GM12878 (cell line): ENCODE measurements at regions not wholly inside any gene's neighbourhood (a gene's known extent, or its start where the extent isn't known, plus 50 kb on each side); places are given as distances from the start of the nearest gene placed in this dataset.

Experiments used
- ATAC-seq: fragments of 200-7000 bp; cut with Tn5 transposase; 3 replicates; pipeline ENCODE4 v1.9.1; 2020; ENCODE audit warnings: mild to moderate bottlenecking, moderate library complexity
- BruUV-seq: library from RNA; stranded (reverse); fragments of 400-500 nt; replicated peaks from 2 replicates; lab custom pipeline; 2021; lab: Mats Ljungman, UMichigan
- CTCF ChIA-PET: fragments of 300-600 bp; sonication (Branson Sonifier 250); formaldehyde crosslinking; extraction: SDS; loops from one replicate; lab custom pipeline; 2021; ENCODE audit warnings: inconsistent platforms; lab: Yijun Ruan, JAX
- POLR2A ChIA-PET: fragments of 350-600 bp; formaldehyde crosslinking; extraction: SDS; loops from one replicate; lab custom pipeline; 2021; ENCODE audit warnings: inconsistent platforms; lab: Charles Lee
- RAD21 ChIA-PET: fragments of 300-600 bp; sonication (Branson Sonifier 250); formaldehyde crosslinking; loops from one replicate; lab custom pipeline; 2023; ENCODE audit warnings: antibody characterized with exemption; ENCODE audit not compliant: unreplicated experiment; lab: Charles Lee
- SMC1A ChIA-PET: fragments of 300-600 bp; sonication (Branson Sonifier 250); formaldehyde crosslinking; loops from one replicate; lab custom pipeline; 2023; ENCODE audit not compliant: unreplicated experiment, uncharacterized antibody; lab: Charles Lee
- DNase-seq: peaks from one replicate; pipeline ENCODE4 v3.0.0-alpha.2; 2011; ENCODE audit warnings: low read depth, low spot score
- FAIRE-seq: peaks from 3 replicates; lab custom pipeline; 2011; peaks lifted over from hg19 to GRCh38; lab: Jason Lieb, UNC
- H2AFZ ChIP-seq: 2 replicates; pipeline ENCODE4 v1.6.0; 2011; ENCODE audit warnings: low read depth, low read length, control low read depth; ENCODE audit not compliant: control insufficient read depth
- H3K27ac ChIP-seq: 2 replicates; pipeline ENCODE4 v1.5.1; 2011; ENCODE audit warnings: control low read depth; ENCODE audit not compliant: control insufficient read depth, insufficient read depth
- H3K27me3 ChIP-seq, 2 experiments: replicated peaks in 1 of 2; 2 replicates each; pipeline versions ENCODE4 v1.6.0 to v1.6.1; 2011; ENCODE audit warnings: low read length in 1 of 2; ENCODE audit not compliant: control insufficient read depth in 2 of 2, insufficient read depth in 2 of 2
- H3K36me3 ChIP-seq, 2 experiments: 2 replicates each; pipeline ENCODE4 v1.5.1; 2011; ENCODE audit warnings: low read length in 1 of 2; ENCODE audit not compliant: control insufficient read depth in 2 of 2, insufficient read depth in 2 of 2
- H3K4me1 ChIP-seq: 2 replicates; pipeline ENCODE4 v1.6.1; 2011; ENCODE audit warnings: mild to moderate bottlenecking, low read length, moderate library complexity, mixed read lengths; ENCODE audit not compliant: control insufficient read depth, insufficient read depth
- H3K4me2 ChIP-seq: 2 replicates; pipeline ENCODE4 v1.6.0; 2011; ENCODE audit warnings: control low read depth; ENCODE audit not compliant: control insufficient read depth, insufficient read depth
- H3K4me3 ChIP-seq: fragments of 200-600 bp; sonication (generic); 2 replicates; pipeline ENCODE4 v1.5.1; 2016
- H3K79me2 ChIP-seq: 2 replicates; pipeline ENCODE4 v1.6.0; 2011; ENCODE audit warnings: low read length; ENCODE audit not compliant: control insufficient read depth, insufficient read depth
- H3K9ac ChIP-seq: 2 replicates; pipeline ENCODE4 v1.8.0; 2011; ENCODE audit warnings: low read length, control low read depth, mixed read lengths; ENCODE audit not compliant: control insufficient read depth, insufficient read depth
- H3K9me3 ChIP-seq: replicated peaks from 3 replicates; pipeline ENCODE4 v1.5.1; 2011; ENCODE audit warnings: mild to moderate bottlenecking, low read length; ENCODE audit not compliant: control insufficient read depth, insufficient read depth
- H4K20me1 ChIP-seq: 2 replicates; pipeline ENCODE4 v1.6.0; 2011; ENCODE audit not compliant: control insufficient read depth, insufficient read depth
- ASH2L ChIP-seq: fragments of 300-600, 200-600 bp; sonication (generic); IDR thresholded peaks from 2 replicates; pipeline ENCODE4 v1.6.1; 2017; ENCODE audit warnings: low read depth, mild to moderate bottlenecking, borderline replicate concordance
- BACH1 ChIP-seq: fragments of 450-650 bp; IDR thresholded peaks from 2 replicates; pipeline ENCODE4 v1.6.1; 2017; ENCODE audit warnings: mild to moderate bottlenecking, borderline replicate concordance
- CHD2 ChIP-seq: IDR thresholded peaks from 2 replicates; pipeline ENCODE4 v1.6.1; 2011; ENCODE audit warnings: low read depth, low read length, improper control_type of control experiment, borderline replicate concordance
- EED ChIP-seq: sonication (generic); IDR thresholded peaks from 2 replicates; pipeline ENCODE4 v1.6.1; 2016; ENCODE audit warnings: antibody characterized with exemption, low read depth
- EP300 ChIP-seq, 2 experiments: fragments of 150-350 bp in 1 of 2; IDR thresholded peaks; 2 replicates each; pipeline ENCODE4 v1.6.1; 2011 to 2012; ENCODE audit warnings: low read depth in 2 of 2, low read length in 2 of 2, borderline replicate concordance in 1 of 2, improper control_type of control experiment in 1 of 2, inconsistent platforms in 1 of 2; ENCODE audit not compliant: control insufficient read depth in 1 of 2
- ETV6 ChIP-seq, 2 experiments: fragments of 450-650 bp in 1 of 2; IDR thresholded peaks in 1 of 2; conservative IDR thresholded peaks in 1 of 2; 2 replicates each; pipeline ENCODE4 v1.6.1; 2014; ENCODE audit warnings: antibody characterized with exemption in 1 of 2, borderline replicate concordance in 1 of 2, low read depth in 1 of 2, mild to moderate bottlenecking in 1 of 2, moderate library complexity in 1 of 2
- FOS ChIP-seq: IDR thresholded peaks from 3 replicates; pipeline ENCODE4 v1.6.1; 2011; ENCODE audit warnings: borderline replicate concordance; ENCODE audit not compliant: insufficient read length; ENCODE audit errors: extremely low read depth
- HDAC6 ChIP-seq: fragments of 200-600 bp; sonication (generic); IDR thresholded peaks from one replicate; pipeline ENCODE4 v1.8.0; 2017; ENCODE audit warnings: antibody characterized with exemption; ENCODE audit not compliant: unreplicated experiment
- JUNB ChIP-seq: IDR thresholded peaks from 2 replicates; pipeline ENCODE4 v1.6.1; 2016; ENCODE audit warnings: antibody characterized with exemption, mild to moderate bottlenecking
- MEF2B ChIP-seq: fragments of 450-650 bp; IDR thresholded peaks from 2 replicates; pipeline ENCODE4 v1.6.1; 2018; ENCODE audit warnings: mild to moderate bottlenecking, moderate library complexity; ENCODE audit not compliant: partially characterized antibody, poor library complexity, severe bottlenecking
- PML ChIP-seq: IDR thresholded peaks from 2 replicates; pipeline ENCODE4 v1.6.1; 2012; ENCODE audit warnings: low read length, inconsistent platforms
- SRF ChIP-seq, 2 experiments: IDR thresholded peaks; 2 replicates each; pipeline ENCODE4 v1.6.1; 2011; ENCODE audit warnings: low read depth in 2 of 2, low read length in 2 of 2, mild to moderate bottlenecking in 1 of 2, moderate library complexity in 1 of 2
- STAT1 ChIP-seq: fragments of 450-650 bp; conservative IDR thresholded peaks from 2 replicates; pipeline ENCODE4 v1.6.1; 2014; ENCODE audit warnings: antibody characterized with exemption, mild to moderate bottlenecking
- ZBED1 ChIP-seq: IDR thresholded peaks from 2 replicates; pipeline ENCODE4 v1.6.1; 2016; ENCODE audit warnings: borderline replicate concordance
- ZZZ3 ChIP-seq: IDR thresholded peaks from 2 replicates; pipeline ENCODE4 v1.6.1; 2011; ENCODE audit warnings: low read depth; ENCODE audit not compliant: control insufficient read depth, insufficient read length
- WGBS: methylation state at CpG from one replicate; pipeline ENCODE4 v1.1.6; 2016; ENCODE audit warnings: low lambda C conversion rate; ENCODE audit not compliant: insufficient replicate concordance, insufficient coverage; ENCODE audit errors: missing lambda C conversion rate; 5-methylcytosine and 5-hydroxymethylcytosine counted together
- in situ Hi-C: fragments of 300-500 bp; cut with MboI; formaldehyde crosslinking; loops from 9 replicates; pipeline ENCODE4 v1.14.3; 2018; ENCODE audit warnings: mixed read lengths
- intact Hi-C: fragments of 100-400 bp; cut with micrococcal nuclease; formaldehyde crosslinking; loops from one replicate; pipeline ENCODE4 v1.14.2; 2022; ENCODE audit not compliant: unreplicated experiment
- TF ChIP-seq, protein P1 (sequence below): fragments of 450-650 bp; IDR thresholded peaks from 2 replicates; pipeline ENCODE4 v1.6.1; 2018; ENCODE audit warnings: mild to moderate bottlenecking, low read depth, moderate library complexity; ENCODE audit not compliant: partially characterized antibody
- TF ChIP-seq, protein P2 (sequence below): IDR thresholded peaks from 2 replicates; pipeline ENCODE4 v1.6.1; 2012; ENCODE audit warnings: mild to moderate bottlenecking, low read depth, low read length

DNA sequence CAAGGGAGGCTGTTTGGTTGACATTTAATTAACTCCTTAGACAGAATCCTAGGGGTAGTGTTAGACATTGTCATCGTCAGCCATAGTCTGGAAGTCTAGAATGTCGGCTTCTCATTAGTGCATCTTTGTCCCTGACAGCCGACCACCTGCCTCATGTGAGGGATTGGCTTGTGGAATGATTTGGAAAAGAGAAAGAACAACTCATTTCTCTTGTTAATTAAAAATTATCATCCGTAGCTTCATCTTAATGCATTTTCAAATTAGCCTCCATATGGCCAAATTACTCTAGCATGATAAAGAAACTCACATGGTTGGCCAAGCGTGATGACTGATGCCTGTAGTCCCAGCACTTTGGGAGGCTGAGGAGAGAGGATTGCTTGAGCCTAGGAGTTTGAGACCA, 97.7 kb upstream of the PARD3 start (continued):
- TF ChIP-seq BACH1 (no peak), FOS (no peak), STAT1 (no peak), EED (no peak), HDAC6 (no peak), JUNB (no peak), ZZZ3 (no peak), PML (no peak)
- TF ChIP-seq, protein P1, sequence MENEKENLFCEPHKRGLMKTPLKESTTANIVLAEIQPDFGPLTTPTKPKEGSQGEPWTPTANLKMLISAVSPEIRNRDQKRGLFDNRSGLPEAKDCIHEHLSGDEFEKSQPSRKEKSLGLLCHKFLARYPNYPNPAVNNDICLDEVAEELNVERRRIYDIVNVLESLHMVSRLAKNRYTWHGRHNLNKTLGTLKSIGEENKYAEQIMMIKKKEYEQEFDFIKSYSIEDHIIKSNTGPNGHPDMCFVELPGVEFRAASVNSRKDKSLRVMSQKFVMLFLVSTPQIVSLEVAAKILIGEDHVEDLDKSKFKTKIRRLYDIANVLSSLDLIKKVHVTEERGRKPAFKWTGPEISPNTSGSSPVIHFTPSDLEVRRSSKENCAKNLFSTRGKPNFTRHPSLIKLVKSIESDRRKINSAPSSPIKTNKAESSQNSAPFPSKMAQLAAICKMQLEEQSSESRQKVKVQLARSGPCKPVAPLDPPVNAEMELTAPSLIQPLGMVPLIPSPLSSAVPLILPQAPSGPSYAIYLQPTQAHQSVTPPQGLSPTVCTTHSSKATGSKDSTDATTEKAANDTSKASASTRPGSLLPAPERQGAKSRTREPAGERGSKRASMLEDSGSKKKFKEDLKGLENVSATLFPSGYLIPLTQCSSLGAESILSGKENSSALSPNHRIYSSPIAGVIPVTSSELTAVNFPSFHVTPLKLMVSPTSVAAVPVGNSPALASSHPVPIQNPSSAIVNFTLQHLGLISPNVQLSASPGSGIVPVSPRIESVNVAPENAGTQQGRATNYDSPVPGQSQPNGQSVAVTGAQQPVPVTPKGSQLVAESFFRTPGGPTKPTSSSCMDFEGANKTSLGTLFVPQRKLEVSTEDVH = no peak

DNA sequence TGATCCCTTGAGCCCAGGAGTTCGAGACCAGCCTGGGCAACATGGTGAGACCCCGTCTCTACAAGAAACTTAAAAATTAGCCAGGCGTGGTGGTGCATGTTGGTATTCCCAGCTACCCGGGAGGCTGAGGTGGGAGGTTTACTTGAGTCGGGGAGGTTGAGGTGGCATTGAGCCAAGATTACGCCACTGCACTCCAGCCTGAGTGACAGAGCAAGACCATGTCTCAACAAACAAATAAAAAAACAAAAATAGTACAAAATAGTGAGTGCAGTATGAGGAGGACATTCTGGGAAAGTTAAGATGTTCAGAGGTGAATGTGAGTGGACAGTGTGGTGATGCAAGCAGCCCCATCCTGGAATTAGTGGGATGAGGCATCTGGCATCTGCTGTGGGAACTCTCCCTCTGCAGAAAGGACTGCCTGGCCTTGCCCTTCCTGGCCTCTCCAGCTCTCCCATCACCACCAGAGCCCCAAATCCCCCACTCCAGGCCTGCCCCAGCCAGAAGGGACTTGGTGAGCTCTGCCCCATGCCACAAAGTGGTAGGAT, 96.6 kb upstream of the PARD3 start:
- 36% methylated on average over 6 of the region's 6 CpGs for WGBS
- no peak for FAIRE-seq
- ChIA-PET POLR2A (interaction anchor here (0.6 kb wide), 1 partner anchor 713 kb away, joined by 7 read pairs; no protein-coding TSS in a partner anchor), CTCF (interaction anchor here (0.6 kb wide), 1 partner anchor 37 kb away, joined by 5 read pairs; no protein-coding TSS in a partner anchor), RAD21 (no interaction called here), SMC1A (interaction anchor here (1.2 kb wide), 1 partner anchor 125 kb away, joined by 4 read pairs; no protein-coding TSS in a partner anchor)
- H3K27me3 ChIP-seq = no peaks in the 10 kb centered on the region
- no peak overlapping the region for H3K4me3 ChIP-seq
- H4K20me1 ChIP-seq = no peaks in the 10 kb centered on the region
- no peak for ATAC-seq
- H2AFZ ChIP-seq = no peak overlapping the region
- BruUV-seq = no TSS peak
- no peaks in the 10 kb centered on the region for H3K9me3 ChIP-seq
- DNase-seq = no peak
- H3K9ac ChIP-seq = no peak overlapping the region
- no peaks in the 10 kb centered on the region for H3K4me1 ChIP-seq
- H3K79me2 ChIP-seq = no peaks in the 10 kb centered on the region
- no peak overlapping the region for H3K4me2 ChIP-seq
- in situ Hi-C loops (no loop called here), intact Hi-C loops (no loop called here)
- H3K27ac ChIP-seq = no peak overlapping the region
- no peaks in the 10 kb centered on the region for H3K36me3 ChIP-seq
- no peak for TF ChIP-seq EP300 (IDR thresholded peaks at IDR 0.05; ENCODE audit: borderline replicate concordance in 1 of 2, control insufficient read depth in 1 of 2, low read depth in 2 of 2, low read length in 2 of 2)
- TF ChIP-seq ASH2L = no peak
- TF ChIP-seq, protein P2, sequence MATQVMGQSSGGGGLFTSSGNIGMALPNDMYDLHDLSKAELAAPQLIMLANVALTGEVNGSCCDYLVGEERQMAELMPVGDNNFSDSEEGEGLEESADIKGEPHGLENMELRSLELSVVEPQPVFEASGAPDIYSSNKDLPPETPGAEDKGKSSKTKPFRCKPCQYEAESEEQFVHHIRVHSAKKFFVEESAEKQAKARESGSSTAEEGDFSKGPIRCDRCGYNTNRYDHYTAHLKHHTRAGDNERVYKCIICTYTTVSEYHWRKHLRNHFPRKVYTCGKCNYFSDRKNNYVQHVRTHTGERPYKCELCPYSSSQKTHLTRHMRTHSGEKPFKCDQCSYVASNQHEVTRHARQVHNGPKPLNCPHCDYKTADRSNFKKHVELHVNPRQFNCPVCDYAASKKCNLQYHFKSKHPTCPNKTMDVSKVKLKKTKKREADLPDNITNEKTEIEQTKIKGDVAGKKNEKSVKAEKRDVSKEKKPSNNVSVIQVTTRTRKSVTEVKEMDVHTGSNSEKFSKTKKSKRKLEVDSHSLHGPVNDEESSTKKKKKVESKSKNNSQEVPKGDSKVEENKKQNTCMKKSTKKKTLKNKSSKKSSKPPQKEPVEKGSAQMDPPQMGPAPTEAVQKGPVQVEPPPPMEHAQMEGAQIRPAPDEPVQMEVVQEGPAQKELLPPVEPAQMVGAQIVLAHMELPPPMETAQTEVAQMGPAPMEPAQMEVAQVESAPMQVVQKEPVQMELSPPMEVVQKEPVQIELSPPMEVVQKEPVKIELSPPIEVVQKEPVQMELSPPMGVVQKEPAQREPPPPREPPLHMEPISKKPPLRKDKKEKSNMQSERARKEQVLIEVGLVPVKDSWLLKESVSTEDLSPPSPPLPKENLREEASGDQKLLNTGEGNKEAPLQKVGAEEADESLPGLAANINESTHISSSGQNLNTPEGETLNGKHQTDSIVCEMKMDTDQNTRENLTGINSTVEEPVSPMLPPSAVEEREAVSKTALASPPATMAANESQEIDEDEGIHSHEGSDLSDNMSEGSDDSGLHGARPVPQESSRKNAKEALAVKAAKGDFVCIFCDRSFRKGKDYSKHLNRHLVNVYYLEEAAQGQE = no peak
- TF ChIP-seq ETV6 (conservative IDR thresholded peaks at IDR 0.05 in 1 of 2, IDR thresholded peaks at IDR 0.05 in 1 of 2; ENCODE audit: borderline replicate concordance in 1 of 2, low read depth in 1 of 2) = no peak
- TF ChIP-seq MEF2B = no peak
- TF ChIP-seq CHD2 = no peak
- TF ChIP-seq ZBED1 = no peak
- no peak for TF ChIP-seq SRF (IDR thresholded peaks at IDR 0.05; ENCODE audit: low read depth in 2 of 2, low read length in 2 of 2)
